GM12878 (cell line): ENCODE measurements at regions not wholly inside any gene's neighbourhood (a gene's known extent, or its start where the extent isn't known, plus 50 kb on each side); places are given as distances from the start of the nearest gene placed in this dataset.

Experiments used
- ATAC-seq: fragments of 200-7000 bp; cut with Tn5 transposase; 3 replicates; pipeline ENCODE4 v1.9.1; 2020; ENCODE audit warnings: mild to moderate bottlenecking, moderate library complexity
- BruUV-seq: library from RNA; stranded (reverse); fragments of 400-500 nt; replicated peaks from 2 replicates; lab custom pipeline; 2021; lab: Mats Ljungman, UMichigan
- CTCF ChIA-PET: fragments of 300-600 bp; sonication (Branson Sonifier 250); formaldehyde crosslinking; extraction: SDS; loops from one replicate; lab custom pipeline; 2021; ENCODE audit warnings: inconsistent platforms; lab: Yijun Ruan, JAX
- POLR2A ChIA-PET: fragments of 350-600 bp; formaldehyde crosslinking; extraction: SDS; loops from one replicate; lab custom pipeline; 2021; ENCODE audit warnings: inconsistent platforms; lab: Charles Lee
- RAD21 ChIA-PET: fragments of 300-600 bp; sonication (Branson Sonifier 250); formaldehyde crosslinking; loops from one replicate; lab custom pipeline; 2023; ENCODE audit warnings: antibody characterized with exemption; ENCODE audit not compliant: unreplicated experiment; lab: Charles Lee
- SMC1A ChIA-PET: fragments of 300-600 bp; sonication (Branson Sonifier 250); formaldehyde crosslinking; loops from one replicate; lab custom pipeline; 2023; ENCODE audit not compliant: unreplicated experiment, uncharacterized antibody; lab: Charles Lee
- DNase-seq: peaks from one replicate; pipeline ENCODE4 v3.0.0-alpha.2; 2011; ENCODE audit warnings: low read depth, low spot score
- FAIRE-seq: peaks from 3 replicates; lab custom pipeline; 2011; peaks lifted over from hg19 to GRCh38; lab: Jason Lieb, UNC
- H2AFZ ChIP-seq: 2 replicates; pipeline ENCODE4 v1.6.0; 2011; ENCODE audit warnings: low read depth, low read length, control low read depth; ENCODE audit not compliant: control insufficient read depth
- H3K27ac ChIP-seq: 2 replicates; pipeline ENCODE4 v1.5.1; 2011; ENCODE audit warnings: control low read depth; ENCODE audit not compliant: control insufficient read depth, insufficient read depth
- H3K27me3 ChIP-seq, 2 experiments: replicated peaks in 1 of 2; 2 replicates each; pipeline versions ENCODE4 v1.6.0 to v1.6.1; 2011; ENCODE audit warnings: low read length in 1 of 2; ENCODE audit not compliant: control insufficient read depth in 2 of 2, insufficient read depth in 2 of 2
- H3K36me3 ChIP-seq, 2 experiments: 2 replicates each; pipeline ENCODE4 v1.5.1; 2011; ENCODE audit warnings: low read length in 1 of 2; ENCODE audit not compliant: control insufficient read depth in 2 of 2, insufficient read depth in 2 of 2
- H3K4me1 ChIP-seq: 2 replicates; pipeline ENCODE4 v1.6.1; 2011; ENCODE audit warnings: mild to moderate bottlenecking, low read length, moderate library complexity, mixed read lengths; ENCODE audit not compliant: control insufficient read depth, insufficient read depth
- H3K4me2 ChIP-seq: 2 replicates; pipeline ENCODE4 v1.6.0; 2011; ENCODE audit warnings: control low read depth; ENCODE audit not compliant: control insufficient read depth, insufficient read depth
- H3K4me3 ChIP-seq: fragments of 200-600 bp; sonication (generic); 2 replicates; pipeline ENCODE4 v1.5.1; 2016
- H3K79me2 ChIP-seq: 2 replicates; pipeline ENCODE4 v1.6.0; 2011; ENCODE audit warnings: low read length; ENCODE audit not compliant: control insufficient read depth, insufficient read depth
- H3K9ac ChIP-seq: 2 replicates; pipeline ENCODE4 v1.8.0; 2011; ENCODE audit warnings: low read length, control low read depth, mixed read lengths; ENCODE audit not compliant: control insufficient read depth, insufficient read depth
- H3K9me3 ChIP-seq: replicated peaks from 3 replicates; pipeline ENCODE4 v1.5.1; 2011; ENCODE audit warnings: mild to moderate bottlenecking, low read length; ENCODE audit not compliant: control insufficient read depth, insufficient read depth
- H4K20me1 ChIP-seq: 2 replicates; pipeline ENCODE4 v1.6.0; 2011; ENCODE audit not compliant: control insufficient read depth, insufficient read depth
- ATF7 ChIP-seq: fragments of 450-650 bp; IDR thresholded peaks from 2 replicates; pipeline ENCODE4 v1.6.1; 2016; ENCODE audit warnings: low read depth, mild to moderate bottlenecking
- BRCA1 ChIP-seq: IDR thresholded peaks from 2 replicates; pipeline ENCODE4 v1.6.1; 2011; ENCODE audit warnings: low read depth, low read length, improper control_type of control experiment
- E2F4 ChIP-seq: IDR thresholded peaks from 2 replicates; pipeline ENCODE4 v1.6.1; 2012; ENCODE audit warnings: low read depth, low read length, improper control_type of control experiment
- EP300 ChIP-seq, 2 experiments: fragments of 150-350 bp in 1 of 2; IDR thresholded peaks; 2 replicates each; pipeline ENCODE4 v1.6.1; 2011 to 2012; ENCODE audit warnings: low read depth in 2 of 2, low read length in 2 of 2, borderline replicate concordance in 1 of 2, improper control_type of control experiment in 1 of 2, inconsistent platforms in 1 of 2; ENCODE audit not compliant: control insufficient read depth in 1 of 2
- ESRRA ChIP-seq: IDR thresholded peaks from 2 replicates; pipeline ENCODE4 v1.6.1; 2012; ENCODE audit warnings: mild to moderate bottlenecking, low read length, improper control_type of control experiment
- HDAC2 ChIP-seq: fragments of 200-600 bp; sonication (generic); IDR thresholded peaks from 2 replicates; pipeline ENCODE4 v1.6.1; 2017
- IKZF1 ChIP-seq: fragments of 450-650 bp; conservative IDR thresholded peaks from 2 replicates; pipeline ENCODE4 v1.6.1; 2017; ENCODE audit warnings: antibody characterized with exemption, mild to moderate bottlenecking
- MTA3 ChIP-seq: IDR thresholded peaks from 2 replicates; pipeline ENCODE4 v1.6.1; 2012; ENCODE audit warnings: low read length, inconsistent platforms, borderline replicate concordance
- PAX5 ChIP-seq: IDR thresholded peaks from 2 replicates; pipeline ENCODE4 v1.6.1; 2011; ENCODE audit warnings: low read depth, low read length, borderline replicate concordance
- SMAD1 ChIP-seq: fragments of 450-650 bp; IDR thresholded peaks from 2 replicates; pipeline ENCODE4 v1.6.1; 2018; ENCODE audit warnings: mild to moderate bottlenecking, low read depth; ENCODE audit not compliant: partially characterized antibody
- SMARCA5 ChIP-seq: fragments of 450-650 bp; IDR thresholded peaks from 2 replicates; pipeline ENCODE4 v1.6.1; 2017; ENCODE audit warnings: mild to moderate bottlenecking
- SMC3 ChIP-seq: IDR thresholded peaks from 2 replicates; pipeline ENCODE4 v1.6.1; 2011; ENCODE audit warnings: low read length, improper control_type of control experiment, borderline replicate concordance
- SP1 ChIP-seq: IDR thresholded peaks from one replicate; pipeline ENCODE4 v1.6.1; 2011; ENCODE audit warnings: low read depth, low read length
- SREBF1 ChIP-seq: IDR thresholded peaks from 2 replicates; pipeline ENCODE4 v1.6.1; 2012; ENCODE audit warnings: mild to moderate bottlenecking, low read length
- SRF ChIP-seq, 2 experiments: IDR thresholded peaks; 2 replicates each; pipeline ENCODE4 v1.6.1; 2011; ENCODE audit warnings: low read depth in 2 of 2, low read length in 2 of 2, mild to moderate bottlenecking in 1 of 2, moderate library complexity in 1 of 2
- STAT3 ChIP-seq: IDR thresholded peaks from 2 replicates; pipeline ENCODE4 v1.6.1; 2011; ENCODE audit warnings: low read depth, low read length, improper control_type of control experiment
- SUZ12 ChIP-seq: fragments of 200-600 bp; sonication (generic); IDR thresholded peaks from one replicate; pipeline ENCODE4 v1.6.1; 2018; ENCODE audit warnings: antibody characterized with exemption, mild to moderate bottlenecking; ENCODE audit not compliant: unreplicated experiment
- YBX1 ChIP-seq: fragments of 450-650 bp; IDR thresholded peaks from 2 replicates; pipeline ENCODE4 v1.6.1; 2016; ENCODE audit warnings: antibody characterized with exemption
- ZBTB33 ChIP-seq: fragments of 450-650 bp; IDR thresholded peaks from 2 replicates; pipeline ENCODE4 v1.6.1; 2017; ENCODE audit warnings: mild to moderate bottlenecking
- WGBS: methylation state at CpG from one replicate; pipeline ENCODE4 v1.1.6; 2016; ENCODE audit warnings: low lambda C conversion rate; ENCODE audit not compliant: insufficient replicate concordance, insufficient coverage; ENCODE audit errors: missing lambda C conversion rate; 5-methylcytosine and 5-hydroxymethylcytosine counted together
- in situ Hi-C: fragments of 300-500 bp; cut with MboI; formaldehyde crosslinking; loops from 9 replicates; pipeline ENCODE4 v1.14.3; 2018; ENCODE audit warnings: mixed read lengths
- intact Hi-C: fragments of 100-400 bp; cut with micrococcal nuclease; formaldehyde crosslinking; loops from one replicate; pipeline ENCODE4 v1.14.2; 2022; ENCODE audit not compliant: unreplicated experiment

DNA sequence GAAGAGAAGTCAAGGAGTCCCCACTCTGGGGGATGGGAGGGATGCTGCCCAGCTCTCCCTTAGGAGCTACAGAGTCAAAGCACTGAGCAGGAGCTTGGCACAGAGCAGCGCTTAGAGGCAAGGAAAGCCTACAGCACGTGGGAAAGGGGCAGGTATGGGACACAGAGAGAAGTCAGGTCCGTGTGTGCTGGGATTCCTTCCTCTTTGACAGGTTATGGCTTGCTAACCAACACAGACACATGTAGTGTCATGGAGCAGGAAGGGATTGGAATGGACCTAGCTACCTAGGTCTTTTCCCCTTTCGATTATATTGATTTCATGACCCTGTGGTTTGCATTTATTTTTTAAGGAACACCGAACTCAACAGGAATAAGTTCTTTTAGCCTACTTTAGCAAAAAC is 208.5 kb upstream of the TUT7 start:
- TF ChIP-seq STAT3 (no peak), ATF7 (no peak), ESRRA (no peak), MTA3 (no peak), SMC3 (no peak), HDAC2 (no peak), SP1 (no peak), E2F4 (no peak), SREBF1 (no peak)
- TF ChIP-seq, all 136 proteins: peak for 0
- POLR2A ChIA-PET, result no interaction called here
- no peak for FAIRE-seq

GRCh38 chr9:86557918-86558317 is 203.7 kb upstream of the TUT7 start:
- RAD21 ChIA-PET, result no interaction called here
- Histone ChIP-seq H2AFZ (no peak overlapping the region), H3K4me2 (no peak overlapping the region), H4K20me1 (no peaks in the 10 kb centered on the region), H3K79me2 (no peaks in the 10 kb centered on the region), H3K4me3 (no peak overlapping the region), H3K4me1 (no peaks in the 10 kb centered on the region), H3K27me3 (no peaks in the 10 kb centered on the region; a peak in 1 of 4 replicates), H3K36me3 (no peaks in the 10 kb centered on the region), H3K9ac (no peak overlapping the region), H3K27ac (no peak overlapping the region), H3K9me3 (no peaks in the 10 kb centered on the region)
- DNase-seq (no peak), FAIRE-seq (no peak), ATAC-seq (no peak)
- SMC1A ChIA-PET, result no interaction called here
- CTCF ChIA-PET, result no interaction called here
- 18% methylated on average over 3 of the region's 3 CpGs for WGBS
- POLR2A ChIA-PET, result no interaction called here
- intact Hi-C loops, result no loop called here
- no TSS peak for BruUV-seq
- in situ Hi-C loops, result no loop called here
- TF ChIP-seq SMAD1 (no peak), PAX5 (no peak), ZBTB33 (no peak), BRCA1 (no peak), SRF (IDR thresholded peaks at IDR 0.05; ENCODE audit: low read depth in 2 of 2, low read length in 2 of 2) (no peak), EP300 (IDR thresholded peaks at IDR 0.05; ENCODE audit: borderline replicate concordance in 1 of 2, control insufficient read depth in 1 of 2, low read depth in 2 of 2, low read length in 2 of 2) (no peak), YBX1 (no peak), IKZF1 (no peak), SMARCA5 (no peak), SUZ12 (no peak)

More for the DNA sequence above, 208.5 kb upstream of the TUT7 start:
- ChIA-PET CTCF (no interaction called here), RAD21 (no interaction called here), SMC1A (no interaction called here)
- DNase-seq (no peak), ATAC-seq (no peak)
- no peaks in the 10 kb centered on the region for H3K79me2 ChIP-seq
- no peak overlapping the region for H3K4me3 ChIP-seq
- no peak overlapping the region for H3K9ac ChIP-seq
- H4K20me1 ChIP-seq, result no peaks in the 10 kb centered on the region
- no peaks in the 10 kb centered on the region; a peak in 1 of 4 replicates for H3K27me3 ChIP-seq
- in situ Hi-C loops (no loop called here), intact Hi-C loops (no loop called here)
- no peaks in the 10 kb centered on the region; the same call in 2 of the 3 replicates for H3K9me3 ChIP-seq
- BruUV-seq, result no TSS peak
- H3K27ac ChIP-seq, result no peak overlapping the region
- no peak overlapping the region for H3K4me2 ChIP-seq
- WGBS, result 8% methylated on average over 5 of the region's 5 CpGs
- no peaks in the 10 kb centered on the region for H3K4me1 ChIP-seq
- H3K36me3 ChIP-seq, result no peaks in the 10 kb centered on the region
- H2AFZ ChIP-seq, result no peak overlapping the region
